ENCODE measurements at regions not wholly inside any gene's neighbourhood (a gene's known extent, or its start where the extent isn't known, plus 50 kb on each side); places are given as distances from the start of the nearest gene placed in this dataset.

- no peak for DNase-seq (ENCODE audit: low spot score in 2 of 2, unreplicated experiment in 2 of 2)
- Mint-ChIP-seq H3K27me3 (ENCODE audit: low read depth) (peaks cover 10% of the 10 kb centered on the region), H3K4me3 (no peak overlapping the region), H3K4me1 (peaks cover 4% of the 10 kb centered on the region), H3K9me3 (no peaks in the 10 kb centered on the region), H3K27ac (no peak overlapping the region), H3K36me3 (peaks cover 2% of the 10 kb centered on the region)
- TF ChIP-seq, protein P1, sequence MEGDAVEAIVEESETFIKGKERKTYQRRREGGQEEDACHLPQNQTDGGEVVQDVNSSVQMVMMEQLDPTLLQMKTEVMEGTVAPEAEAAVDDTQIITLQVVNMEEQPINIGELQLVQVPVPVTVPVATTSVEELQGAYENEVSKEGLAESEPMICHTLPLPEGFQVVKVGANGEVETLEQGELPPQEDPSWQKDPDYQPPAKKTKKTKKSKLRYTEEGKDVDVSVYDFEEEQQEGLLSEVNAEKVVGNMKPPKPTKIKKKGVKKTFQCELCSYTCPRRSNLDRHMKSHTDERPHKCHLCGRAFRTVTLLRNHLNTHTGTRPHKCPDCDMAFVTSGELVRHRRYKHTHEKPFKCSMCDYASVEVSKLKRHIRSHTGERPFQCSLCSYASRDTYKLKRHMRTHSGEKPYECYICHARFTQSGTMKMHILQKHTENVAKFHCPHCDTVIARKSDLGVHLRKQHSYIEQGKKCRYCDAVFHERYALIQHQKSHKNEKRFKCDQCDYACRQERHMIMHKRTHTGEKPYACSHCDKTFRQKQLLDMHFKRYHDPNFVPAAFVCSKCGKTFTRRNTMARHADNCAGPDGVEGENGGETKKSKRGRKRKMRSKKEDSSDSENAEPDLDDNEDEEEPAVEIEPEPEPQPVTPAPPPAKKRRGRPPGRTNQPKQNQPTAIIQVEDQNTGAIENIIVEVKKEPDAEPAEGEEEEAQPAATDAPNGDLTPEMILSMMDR (IDR thresholded peaks at IDR 0.05; ENCODE audit: unreplicated experiment) = no peak
Observed at GRCh38 chr17:79510071-79510470, 100.8 kb downstream of the RBFOX3 start.

- Mint-ChIP-seq H3K4me1 (peaks cover 4% of the 10 kb centered on the region), H3K4me3 (no peak overlapping the region), H3K27ac (no peak overlapping the region), H3K36me3 (peaks cover 2% of the 10 kb centered on the region), H3K27me3 (ENCODE audit: low read depth) (peaks cover 15% of the 10 kb centered on the region), H3K9me3 (no peaks in the 10 kb centered on the region)
- DNase-seq (ENCODE audit: low spot score in 2 of 2, unreplicated experiment in 2 of 2) = no peak
- TF ChIP-seq, protein P1 (IDR thresholded peaks at IDR 0.05; ENCODE audit: unreplicated experiment) = no peak
Observed at GRCh38 chr17:79509490-79509889, 101.4 kb downstream of the RBFOX3 start.

GRCh38 chr17:79509008-79509407 lies 101.8 kb downstream of the RBFOX3 start:
- TF ChIP-seq, protein P1 (IDR thresholded peaks at IDR 0.05; ENCODE audit: unreplicated experiment) = no peak
- Mint-ChIP-seq H3K27ac (no peak overlapping the region), H3K36me3 (peaks cover 2% of the 10 kb centered on the region), H3K4me1 (peaks cover 4% of the 10 kb centered on the region), H3K27me3 (ENCODE audit: low read depth) (peaks cover 20% of the 10 kb centered on the region), H3K9me3 (no peaks in the 10 kb centered on the region), H3K4me3 (no peak overlapping the region)
- DNase-seq (ENCODE audit: low spot score in 2 of 2, unreplicated experiment in 2 of 2) = no peak

- Mint-ChIP-seq H3K36me3 (peaks cover 2% of the 10 kb centered on the region), H3K9me3 (no peaks in the 10 kb centered on the region), H3K4me3 (no peak overlapping the region), H3K27me3 (ENCODE audit: low read depth) (peaks cover 24% of the 10 kb centered on the region), H3K4me1 (peaks cover 4% of the 10 kb centered on the region), H3K27ac (no peak overlapping the region)
- TF ChIP-seq, protein P1 (IDR thresholded peaks at IDR 0.05; ENCODE audit: unreplicated experiment) = no peak
- no peak for DNase-seq (ENCODE audit: low spot score in 2 of 2, unreplicated experiment in 2 of 2)
Observed at GRCh38 chr17:79508291-79508716, 102.5 kb downstream of the RBFOX3 start.

DNA sequence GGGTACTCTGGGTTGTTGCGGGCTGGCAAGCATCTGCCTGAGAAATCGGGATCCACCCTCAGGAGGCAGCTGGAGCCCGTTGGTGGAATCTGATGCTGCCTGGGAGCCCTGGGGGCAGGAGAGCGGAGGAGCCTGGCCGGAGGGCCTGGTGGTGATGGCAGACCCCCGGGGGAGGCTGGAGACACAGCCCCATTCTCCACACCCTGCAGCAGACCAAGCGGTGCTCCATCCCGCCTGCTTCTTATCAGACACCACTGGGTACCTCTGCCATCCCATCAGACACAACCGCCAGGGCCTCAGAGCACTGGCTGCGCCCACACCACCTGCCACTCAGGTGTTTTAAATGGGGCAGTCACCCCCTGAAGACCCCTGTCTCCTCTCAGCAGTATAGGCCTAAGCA lies 103.9 kb downstream of the RBFOX3 start:
- no peak for DNase-seq (ENCODE audit: low spot score in 2 of 2, unreplicated experiment in 2 of 2)
- H3K27me3 Mint-ChIP-seq (ENCODE audit: low read depth) = peaks cover 31% of the 10 kb centered on the region
- H3K27ac Mint-ChIP-seq = no peak overlapping the region
- no peak overlapping the region for H3K4me3 Mint-ChIP-seq
- H3K9me3 Mint-ChIP-seq = no peaks in the 10 kb centered on the region
- H3K4me1 Mint-ChIP-seq = peaks cover 4% of the 10 kb centered on the region
- peaks cover 2% of the 10 kb centered on the region for H3K36me3 Mint-ChIP-seq
- TF ChIP-seq, protein P1 (IDR thresholded peaks at IDR 0.05; ENCODE audit: unreplicated experiment) = no peak
